ENCODE measurements at regions not wholly inside any gene's neighbourhood (a gene's known extent, or its start where the extent isn't known, plus 50 kb on each side); places are given as distances from the start of the nearest gene placed in this dataset.

DNA sequence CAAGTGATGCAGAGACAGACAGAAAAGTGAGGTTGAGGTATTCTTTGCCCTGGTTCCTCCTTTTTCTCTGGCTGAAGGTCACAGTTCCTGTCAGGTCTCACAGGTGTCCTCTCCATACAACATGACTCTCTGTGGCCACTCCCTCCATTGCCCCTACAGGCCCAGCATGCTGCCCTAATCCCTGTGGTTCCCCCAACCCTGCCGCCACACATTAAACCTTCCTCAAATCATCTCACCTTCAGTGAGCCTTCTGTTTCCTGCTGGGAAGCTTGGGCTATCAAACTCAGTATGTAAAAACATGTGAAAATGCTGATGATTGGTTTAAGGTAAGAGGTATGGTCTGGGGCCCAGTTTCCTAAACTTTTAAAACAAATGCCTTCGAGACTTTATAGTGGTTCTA, 159.0 kb upstream of the E2F7 start (continued):
- TF ChIP-seq, protein P1, sequence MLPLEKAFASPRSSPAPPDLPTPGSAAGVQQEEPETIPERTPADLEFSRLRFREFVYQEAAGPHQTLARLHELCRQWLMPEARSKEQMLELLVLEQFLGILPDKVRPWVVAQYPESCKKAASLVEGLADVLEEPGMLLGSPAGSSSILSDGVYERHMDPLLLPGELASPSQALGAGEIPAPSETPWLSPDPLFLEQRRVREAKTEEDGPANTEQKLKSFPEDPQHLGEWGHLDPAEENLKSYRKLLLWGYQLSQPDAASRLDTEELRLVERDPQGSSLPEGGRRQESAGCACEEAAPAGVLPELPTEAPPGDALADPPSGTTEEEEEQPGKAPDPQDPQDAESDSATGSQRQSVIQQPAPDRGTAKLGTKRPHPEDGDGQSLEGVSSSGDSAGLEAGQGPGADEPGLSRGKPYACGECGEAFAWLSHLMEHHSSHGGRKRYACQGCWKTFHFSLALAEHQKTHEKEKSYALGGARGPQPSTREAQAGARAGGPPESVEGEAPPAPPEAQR (tag by site-specific recombination; IDR thresholded peaks at IDR 0.05): no peak
- TF ChIP-seq ZNF621 (tag by site-specific recombination; IDR thresholded peaks at IDR 0.05): no peak

DNA sequence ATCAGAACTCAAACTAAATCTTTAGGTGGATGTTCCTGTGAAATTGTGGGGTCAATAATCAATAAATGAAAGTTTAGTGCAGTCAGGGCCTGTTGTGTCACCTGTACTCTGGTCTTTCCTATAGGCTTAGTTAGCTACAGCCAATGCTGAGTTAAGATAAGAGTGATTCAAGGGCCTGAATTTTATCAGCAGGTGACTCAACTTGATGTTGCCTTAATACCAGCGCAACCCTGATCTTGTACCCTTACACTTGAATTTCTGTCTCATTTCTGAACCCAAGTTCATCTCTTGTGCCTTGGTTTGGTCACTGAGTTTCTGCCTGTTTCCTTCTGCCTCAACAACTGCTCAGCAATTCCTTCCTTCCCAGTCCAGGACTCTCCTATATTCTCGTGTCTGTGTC, 157.0 kb upstream of the E2F7 start:
- no peak for TF ChIP-seq ZNF423 (tag by site-specific recombination; IDR thresholded peaks at IDR 0.05)
- TF ChIP-seq, protein P2, sequence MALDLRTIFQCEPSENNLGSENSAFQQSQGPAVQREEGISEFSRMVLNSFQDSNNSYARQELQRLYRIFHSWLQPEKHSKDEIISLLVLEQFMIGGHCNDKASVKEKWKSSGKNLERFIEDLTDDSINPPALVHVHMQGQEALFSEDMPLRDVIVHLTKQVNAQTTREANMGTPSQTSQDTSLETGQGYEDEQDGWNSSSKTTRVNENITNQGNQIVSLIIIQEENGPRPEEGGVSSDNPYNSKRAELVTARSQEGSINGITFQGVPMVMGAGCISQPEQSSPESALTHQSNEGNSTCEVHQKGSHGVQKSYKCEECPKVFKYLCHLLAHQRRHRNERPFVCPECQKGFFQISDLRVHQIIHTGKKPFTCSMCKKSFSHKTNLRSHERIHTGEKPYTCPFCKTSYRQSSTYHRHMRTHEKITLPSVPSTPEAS (tag by site-specific recombination; IDR thresholded peaks at IDR 0.05): no peak
- TF ChIP-seq GFI1B (tag by site-specific recombination; IDR thresholded peaks at IDR 0.05): no peak
- TF ChIP-seq, protein P3, sequence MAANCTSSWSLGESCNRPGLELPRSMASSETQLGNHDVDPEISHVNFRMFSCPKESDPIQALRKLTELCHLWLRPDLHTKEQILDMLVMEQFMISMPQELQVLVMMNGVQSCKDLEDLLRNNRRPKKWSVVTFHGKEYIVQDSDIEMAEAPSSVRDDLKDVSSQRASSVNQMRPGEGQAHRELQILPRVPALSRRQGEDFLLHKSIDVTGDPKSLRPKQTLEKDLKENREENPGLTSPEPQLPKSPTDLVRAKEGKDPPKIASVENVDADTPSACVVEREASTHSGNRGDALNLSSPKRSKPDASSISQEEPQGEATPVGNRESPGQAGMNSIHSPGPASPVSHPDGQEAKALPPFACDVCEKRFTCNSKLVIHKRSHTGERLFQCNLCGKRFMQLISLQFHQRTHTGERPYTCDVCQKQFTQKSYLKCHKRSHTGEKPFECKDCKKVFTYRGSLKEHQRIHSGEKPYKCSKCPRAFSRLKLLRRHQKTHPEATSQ (tag by site-specific recombination; IDR thresholded peaks at IDR 0.05): no peak
- TF ChIP-seq ZNF707 (tag by site-specific recombination; IDR thresholded peaks at IDR 0.05): no peak
- TF ChIP-seq KLF8 (tag by site-specific recombination; IDR thresholded peaks at IDR 0.05): no peak
- TF ChIP-seq TRIM28 (IDR thresholded peaks at IDR 0.05; ENCODE audit: borderline replicate concordance, low read length): no peak
- no peaks in the 10 kb centered on the region for H3K36me3 ChIP-seq (ENCODE audit: control insufficient read depth in 2 of 2, insufficient read depth in 1 of 2, low read length in 2 of 2)
- H3K4me3 ChIP-seq (ENCODE audit: low read depth, low read length): no peak overlapping the region
- H3K9me3 ChIP-seq (ENCODE audit: control insufficient read depth, insufficient read depth, low read depth, low read length): no peaks in the 10 kb centered on the region
- no peak overlapping the region for H3K27ac ChIP-seq (ENCODE audit: extremely low read depth, low read depth, low read length)
- H3K4me1 ChIP-seq (ENCODE audit: control insufficient read depth, insufficient read depth, low read length): no peaks in the 10 kb centered on the region
- ChIA-PET POLR2A (no interaction called here), CTCF (no interaction called here)

DNA sequence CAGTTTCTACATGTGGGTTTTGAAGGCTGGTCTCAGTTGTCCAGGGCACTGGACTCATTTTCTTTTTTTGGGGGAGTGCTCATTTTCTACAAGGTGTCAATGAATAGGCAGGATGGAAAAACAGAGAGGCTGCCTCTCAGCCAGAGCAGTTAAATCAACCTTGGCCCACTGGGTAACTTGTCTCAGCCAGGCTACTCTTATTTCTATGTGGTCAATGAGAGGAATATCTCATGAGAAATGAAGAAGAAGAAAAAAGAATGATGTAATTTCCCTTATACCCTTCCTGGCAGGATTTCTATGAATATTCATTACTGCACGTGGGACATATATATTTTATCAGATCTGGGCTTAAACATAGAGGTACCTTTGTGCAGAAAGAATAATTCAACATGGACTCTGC, 155.2 kb upstream of the E2F7 start:
- ChIA-PET CTCF (interaction anchor here (0.6 kb wide), 1 partner anchor 273 kb away, joined by 5 read pairs; no protein-coding TSS in a partner anchor), POLR2A (no interaction called here)
- no peak for TF ChIP-seq ZFP41 (tag by site-specific recombination; IDR thresholded peaks at IDR 0.05; ENCODE audit: borderline replicate concordance)
- no peaks in the 10 kb centered on the region for H3K4me1 ChIP-seq (ENCODE audit: control insufficient read depth, insufficient read depth, low read length)
- H3K4me3 ChIP-seq (ENCODE audit: low read depth, low read length): no peak overlapping the region
- no peaks in the 10 kb centered on the region for H3K9me3 ChIP-seq (ENCODE audit: control insufficient read depth, insufficient read depth, low read depth, low read length)
- no peaks in the 10 kb centered on the region for H3K36me3 ChIP-seq (ENCODE audit: control insufficient read depth in 2 of 2, insufficient read depth in 1 of 2, low read length in 2 of 2)
- no peak overlapping the region for H3K27ac ChIP-seq (ENCODE audit: extremely low read depth, low read depth, low read length)

DNA sequence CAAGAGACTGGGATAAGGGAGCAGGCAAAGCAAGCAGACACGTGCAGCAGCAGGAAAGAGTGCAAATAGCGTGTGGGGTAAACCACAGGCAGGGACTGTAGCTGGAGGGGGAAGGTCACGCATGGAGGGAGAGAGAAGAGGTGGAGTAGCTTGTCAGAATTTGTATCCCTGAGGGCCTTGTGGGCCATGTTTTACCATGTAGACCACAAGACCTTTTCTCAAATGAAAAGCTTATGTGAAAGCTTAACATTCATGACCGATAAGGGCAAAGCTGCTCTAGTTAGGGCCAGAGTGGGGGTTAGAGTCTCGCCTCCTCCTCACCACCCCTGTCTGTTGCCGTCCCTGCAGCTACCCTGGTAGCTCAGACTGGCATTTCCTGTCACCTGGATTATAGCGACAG, 152.9 kb upstream of the E2F7 start:
- CTCF ChIA-PET: interaction anchor here (0.6 kb wide), 1 partner anchor 157 kb away, joined by 3 read pairs; no protein-coding TSS in a partner anchor
- POLR2A ChIA-PET: interaction anchor here (0.7 kb wide), 1 partner anchor 14 kb away, joined by 3 read pairs; no protein-coding TSS in a partner anchor
- TF ChIP-seq, protein P4, sequence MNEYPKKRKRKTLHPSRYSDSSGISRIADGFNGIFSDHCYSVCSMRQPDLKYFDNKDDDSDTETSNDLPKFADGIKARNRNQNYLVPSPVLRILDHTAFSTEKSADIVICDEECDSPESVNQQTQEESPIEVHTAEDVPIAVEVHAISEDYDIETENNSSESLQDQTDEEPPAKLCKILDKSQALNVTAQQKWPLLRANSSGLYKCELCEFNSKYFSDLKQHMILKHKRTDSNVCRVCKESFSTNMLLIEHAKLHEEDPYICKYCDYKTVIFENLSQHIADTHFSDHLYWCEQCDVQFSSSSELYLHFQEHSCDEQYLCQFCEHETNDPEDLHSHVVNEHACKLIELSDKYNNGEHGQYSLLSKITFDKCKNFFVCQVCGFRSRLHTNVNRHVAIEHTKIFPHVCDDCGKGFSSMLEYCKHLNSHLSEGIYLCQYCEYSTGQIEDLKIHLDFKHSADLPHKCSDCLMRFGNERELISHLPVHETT (tag by site-specific recombination; IDR thresholded peaks at IDR 0.05): no peak
- TF ChIP-seq ZNF626 (tag by site-specific recombination; IDR thresholded peaks at IDR 0.05) (no peak), ZNF654 (tag by site-specific recombination; IDR thresholded peaks at IDR 0.05; ENCODE audit: low read depth) (no peak), ZNF529 (tag by site-specific recombination; IDR thresholded peaks at IDR 0.05; ENCODE audit: insufficient replicate concordance) (no peak), ZNF560 (tag by site-specific recombination; IDR thresholded peaks at IDR 0.05; ENCODE audit: borderline replicate concordance) (no peak), ZBTB48 (tag by site-specific recombination; IDR thresholded peaks at IDR 0.05) (no peak), ZNF501 (tag by site-specific recombination; IDR thresholded peaks at IDR 0.05) (no peak)
- TF ChIP-seq, protein P5, sequence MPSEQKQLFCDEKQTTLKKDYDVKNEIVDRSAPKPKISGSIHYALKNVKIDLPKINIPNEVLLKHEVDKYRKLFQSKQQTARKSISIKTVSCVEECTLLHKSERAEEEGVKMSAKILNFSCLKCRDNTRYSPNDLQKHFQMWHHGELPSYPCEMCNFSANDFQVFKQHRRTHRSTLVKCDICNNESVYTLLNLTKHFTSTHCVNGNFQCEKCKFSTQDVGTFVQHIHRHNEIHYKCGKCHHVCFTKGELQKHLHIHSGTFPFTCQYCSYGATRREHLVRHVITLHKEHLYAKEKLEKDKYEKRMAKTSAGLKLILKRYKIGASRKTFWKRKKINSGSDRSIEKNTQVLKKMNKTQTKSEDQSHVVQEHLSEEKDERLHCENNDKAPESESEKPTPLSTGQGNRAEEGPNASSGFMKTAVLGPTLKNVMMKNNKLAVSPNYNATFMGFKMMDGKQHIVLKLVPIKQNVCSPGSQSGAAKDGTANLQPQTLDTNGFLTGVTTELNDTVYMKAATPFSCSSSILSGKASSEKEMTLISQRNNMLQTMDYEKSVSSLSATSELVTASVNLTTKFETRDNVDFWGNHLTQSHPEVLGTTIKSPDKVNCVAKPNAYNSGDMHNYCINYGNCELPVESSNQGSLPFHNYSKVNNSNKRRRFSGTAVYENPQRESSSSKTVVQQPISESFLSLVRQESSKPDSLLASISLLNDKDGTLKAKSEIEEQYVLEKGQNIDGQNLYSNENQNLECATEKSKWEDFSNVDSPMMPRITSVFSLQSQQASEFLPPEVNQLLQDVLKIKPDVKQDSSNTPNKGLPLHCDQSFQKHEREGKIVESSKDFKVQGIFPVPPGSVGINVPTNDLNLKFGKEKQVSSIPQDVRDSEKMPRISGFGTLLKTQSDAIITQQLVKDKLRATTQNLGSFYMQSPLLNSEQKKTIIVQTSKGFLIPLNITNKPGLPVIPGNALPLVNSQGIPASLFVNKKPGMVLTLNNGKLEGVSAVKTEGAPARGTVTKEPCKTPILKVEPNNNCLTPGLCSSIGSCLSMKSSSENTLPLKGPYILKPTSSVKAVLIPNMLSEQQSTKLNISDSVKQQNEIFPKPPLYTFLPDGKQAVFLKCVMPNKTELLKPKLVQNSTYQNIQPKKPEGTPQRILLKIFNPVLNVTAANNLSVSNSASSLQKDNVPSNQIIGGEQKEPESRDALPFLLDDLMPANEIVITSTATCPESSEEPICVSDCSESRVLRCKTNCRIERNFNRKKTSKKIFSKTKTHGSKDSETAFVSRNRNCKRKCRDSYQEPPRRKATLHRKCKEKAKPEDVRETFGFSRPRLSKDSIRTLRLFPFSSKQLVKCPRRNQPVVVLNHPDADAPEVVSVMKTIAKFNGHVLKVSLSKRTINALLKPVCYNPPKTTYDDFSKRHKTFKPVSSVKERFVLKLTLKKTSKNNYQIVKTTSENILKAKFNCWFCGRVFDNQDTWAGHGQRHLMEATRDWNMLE (tag by site-specific recombination; conservative IDR thresholded peaks at IDR 0.05; ENCODE audit: low read depth): no peak

More for the DNA sequence above, 152.9 kb upstream of the E2F7 start:
- H3K4me1 ChIP-seq (ENCODE audit: control insufficient read depth, insufficient read depth, low read length): no peaks in the 10 kb centered on the region
- no peak overlapping the region for H3K4me3 ChIP-seq (ENCODE audit: low read depth, low read length)
- H3K36me3 ChIP-seq (ENCODE audit: control insufficient read depth in 2 of 2, insufficient read depth in 1 of 2, low read length in 2 of 2): no peaks in the 10 kb centered on the region
- H3K9me3 ChIP-seq (ENCODE audit: control insufficient read depth, insufficient read depth, low read depth, low read length): no peaks in the 10 kb centered on the region
- no peak overlapping the region for H3K27ac ChIP-seq (ENCODE audit: extremely low read depth, low read depth, low read length)

Measured in HEK293 (cell line).